PC-3 (cell line): ENCODE measurements at regions not wholly inside any gene's neighbourhood (a gene's known extent, or its start where the extent isn't known, plus 50 kb on each side); places are given as distances from the start of the nearest gene placed in this dataset.

Experiments used
- ATAC-seq: fragments of 200-7000 bp; cut with Tn5 transposase; 2 replicates; pipeline ENCODE4 v1.9.1; 2020; ENCODE audit warnings: mild to moderate bottlenecking, moderate library complexity
- BruUV-seq: library from RNA; stranded (reverse); fragments of 400-500 nt; replicated peaks from 2 replicates; lab custom pipeline; 2021; lab: Mats Ljungman, UMichigan
- CTCF ChIA-PET: fragments of 300-600 bp; sonication (Branson Sonifier 250); formaldehyde crosslinking; loops from one replicate; lab custom pipeline; 2022; ENCODE audit warnings: antibody characterized with exemption; lab: Charles Lee
- POLR2A ChIA-PET: fragments of 300-600 bp; sonication (Branson Sonifier 250); formaldehyde crosslinking; loops from one replicate; lab custom pipeline; 2022; ENCODE audit warnings: antibody characterized with exemption; ENCODE audit not compliant: unreplicated experiment; lab: Charles Lee
- DNase-seq: peaks from one replicate; pipeline ENCODE4 v3.0.0-alpha.2; 2015
- H2AFZ ChIP-seq: fragments of 300-600 bp; sonication (generic); 2 replicates; pipeline ENCODE4 v1.6.0; 2016; ENCODE audit warnings: antibody characterized with exemption, low read length
- H3F3A ChIP-seq: fragments of 300-600 bp; sonication (generic); one replicate; pipeline ENCODE4 v1.6.0; 2017; ENCODE audit warnings: antibody characterized with exemption, low read length, control low read depth, mild to moderate bottlenecking; ENCODE audit not compliant: unreplicated experiment
- H3K27ac ChIP-seq: fragments of 300-600 bp; sonication (generic); 2 replicates; pipeline ENCODE4 v1.5.1; 2016; ENCODE audit warnings: mild to moderate bottlenecking, low read length
- H3K27me3 ChIP-seq: fragments of 300-600 bp; sonication (generic); 2 replicates; pipeline ENCODE4 v1.6.1; 2016; ENCODE audit warnings: low read length, mixed read lengths
- H3K36me3 ChIP-seq: fragments of 300-600 bp; sonication (generic); 2 replicates; pipeline ENCODE4 v1.6.1; 2016; ENCODE audit warnings: low read depth, mixed run types, low read length, mixed read lengths
- H3K4me1 ChIP-seq: fragments of 300-600 bp; sonication (generic); 2 replicates; pipeline ENCODE4 v1.5.1; 2016; ENCODE audit warnings: low read length; ENCODE audit not compliant: insufficient read depth
- H3K4me2 ChIP-seq: fragments of 300-600 bp; sonication (generic); 2 replicates; pipeline ENCODE4 v1.6.0; 2016; ENCODE audit warnings: low read length
- H3K4me3 ChIP-seq: fragments of 300-600 bp; sonication (generic); 2 replicates; pipeline ENCODE4 v1.5.1; 2016; ENCODE audit warnings: mild to moderate bottlenecking, low read length, mixed read lengths
- H3K79me2 ChIP-seq: fragments of 300-600 bp; sonication (generic); 2 replicates; pipeline ENCODE4 v1.6.1; 2017; ENCODE audit warnings: low read length, mixed read lengths
- H3K9ac ChIP-seq: fragments of 300-600 bp; sonication (generic); 2 replicates; pipeline ENCODE4 v1.6.0; 2016; ENCODE audit warnings: mild to moderate bottlenecking, low read length
- H3K9me2 ChIP-seq: fragments of 300-600 bp; sonication (generic); replicated peaks from 2 replicates; pipeline ENCODE4 v1.6.1; 2016; ENCODE audit warnings: mixed run types, low read length, mixed read lengths
- H3K9me3 ChIP-seq: fragments of 300-600 bp; sonication (generic); 2 replicates; pipeline ENCODE4 v1.6.1; 2016; ENCODE audit warnings: low read length, mixed read lengths
- H4K20me1 ChIP-seq: fragments of 300-600 bp; sonication (generic); 2 replicates; pipeline ENCODE4 v1.6.1; 2016; ENCODE audit warnings: low read length, mixed read lengths
- CTCF ChIP-seq: fragments of 300-600 bp; sonication (generic); conservative IDR thresholded peaks from 2 replicates; pipeline ENCODE4 v1.5.1; 2017; ENCODE audit warnings: antibody characterized with exemption, low read depth, mild to moderate bottlenecking, low read length
- EZH2 ChIP-seq: fragments of 300-600 bp; sonication (generic); IDR thresholded peaks from one replicate; pipeline ENCODE4 v1.6.1; 2017; ENCODE audit warnings: antibody characterized with exemption, mild to moderate bottlenecking, low read length; ENCODE audit not compliant: unreplicated experiment
- EZH2phosphoT487 ChIP-seq: fragments of 300-600 bp; sonication (generic); IDR thresholded peaks from 2 replicates; pipeline ENCODE4 v1.6.1; 2018; ENCODE audit warnings: mild to moderate bottlenecking, antibody characterized with exemption, low read length, borderline replicate concordance
- intact Hi-C: fragments of 100-400 bp; cut with micrococcal nuclease; formaldehyde crosslinking; loops from 2 replicates; pipeline ENCODE4 v1.9.0; 2023

GRCh38 chr15:70519004-70519365 is 244.4 kb downstream of the UACA start:
- Histone ChIP-seq H3K4me2 (no peak overlapping the region), H4K20me1 (no peaks in the 10 kb centered on the region), H3K27ac (no peak overlapping the region), H3F3A (no peaks in the 10 kb centered on the region), H3K9me3 (no peaks in the 10 kb centered on the region), H3K4me3 (no peak overlapping the region), H2AFZ (no peak overlapping the region), H3K36me3 (no peaks in the 10 kb centered on the region), H3K79me2 (no peaks in the 10 kb centered on the region), H3K4me1 (no peaks in the 10 kb centered on the region), H3K9ac (no peak overlapping the region), H3K27me3 (no peaks in the 10 kb centered on the region), H3K9me2 (no peaks in the 10 kb centered on the region)
- ChIA-PET POLR2A (no interaction called here), CTCF (no interaction called here)
- DNase-seq, result no peak
- ATAC-seq, result no peak
- TF ChIP-seq EZH2phosphoT487, result no peak
- no peak for TF ChIP-seq EZH2
- TF ChIP-seq CTCF, result no peak
- intact Hi-C loops, result no loop called here
- BruUV-seq, result no TSS peak

DNA sequence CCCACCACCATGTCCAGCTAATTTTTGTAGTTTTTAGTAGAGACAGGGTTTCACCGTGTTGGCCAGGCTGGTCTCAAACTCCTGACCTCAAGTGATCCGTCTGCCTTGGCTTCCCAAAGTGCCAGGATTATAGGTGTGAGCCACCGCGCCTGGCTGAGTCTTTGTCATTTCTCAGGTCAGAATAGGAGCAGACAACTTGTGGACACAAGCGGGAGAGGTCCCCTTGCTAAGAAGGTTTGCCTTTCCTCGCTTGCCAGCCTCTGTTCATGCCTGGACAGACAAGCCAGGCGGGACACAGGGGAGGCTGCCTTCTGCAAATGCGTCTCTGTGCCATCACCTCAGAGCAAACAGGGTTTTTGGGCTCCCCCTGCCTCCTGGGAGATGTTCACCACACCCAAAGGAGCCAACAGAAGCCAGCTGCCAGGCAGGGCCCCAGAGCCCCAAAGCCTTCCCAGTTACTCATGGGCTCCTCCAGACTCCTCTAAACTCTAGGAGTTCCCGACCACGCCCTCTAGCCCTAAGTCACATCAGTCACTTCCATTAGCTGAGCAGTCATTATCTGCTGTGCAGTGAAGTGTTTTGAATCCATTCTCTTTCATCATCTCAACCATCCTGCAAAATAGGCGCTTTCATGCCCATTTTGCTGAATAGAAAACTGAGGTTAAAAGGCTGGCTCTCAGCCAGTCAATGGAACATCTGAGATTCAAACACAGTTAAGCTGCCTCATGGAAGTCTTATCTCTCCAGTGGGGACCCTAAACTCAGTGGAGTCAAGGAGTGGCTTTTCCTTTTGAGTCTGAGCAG is 245.0 kb downstream of the UACA start:
- Histone ChIP-seq H3K36me3 (no peaks in the 10 kb centered on the region), H3K4me3 (no peak overlapping the region), H3K27ac (no peak overlapping the region), H2AFZ (no peak overlapping the region), H3K9me3 (no peaks in the 10 kb centered on the region), H3K27me3 (no peaks in the 10 kb centered on the region), H3F3A (no peaks in the 10 kb centered on the region), H3K79me2 (no peaks in the 10 kb centered on the region), H3K4me2 (no peak overlapping the region), H3K9ac (no peak overlapping the region), H4K20me1 (no peaks in the 10 kb centered on the region), H3K9me2 (no peaks in the 10 kb centered on the region), H3K4me1 (no peaks in the 10 kb centered on the region)
- DNase-seq (no peak), ATAC-seq (no peak)
- BruUV-seq, result no TSS peak
- intact Hi-C loops, result no loop called here
- ChIA-PET POLR2A (no interaction called here), CTCF (no interaction called here)
- TF ChIP-seq EZH2 (no peak), EZH2phosphoT487 (no peak), CTCF (no peak)

DNA sequence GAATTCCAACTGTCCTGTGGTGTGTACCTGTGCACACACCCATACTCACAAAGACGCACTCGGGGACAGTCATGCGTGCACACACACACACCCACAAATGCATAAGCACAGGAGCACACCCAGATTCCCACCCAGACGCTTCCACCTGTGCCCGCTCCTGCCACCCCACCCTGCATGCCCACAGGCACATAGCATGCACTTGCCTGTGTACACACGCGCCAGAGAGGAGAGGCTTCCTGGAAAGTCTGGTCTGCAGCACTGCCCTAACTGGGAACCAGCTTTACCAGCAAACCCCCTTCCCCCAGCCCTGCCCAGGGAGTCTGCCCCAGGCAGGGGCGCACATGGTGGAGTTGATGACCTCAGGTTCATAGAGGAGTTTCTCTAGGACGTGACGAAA is 246.2 kb downstream of the UACA start:
- ATAC-seq, result no peak
- POLR2A ChIA-PET, result no interaction called here
- BruUV-seq, result no TSS peak

More for the DNA sequence above, 246.2 kb downstream of the UACA start:
- Histone ChIP-seq H3K79me2 (no peaks in the 10 kb centered on the region), H3K4me2 (no peak overlapping the region), H4K20me1 (no peaks in the 10 kb centered on the region), H3K27ac (no peak overlapping the region), H3K27me3 (no peaks in the 10 kb centered on the region), H3K9me3 (no peaks in the 10 kb centered on the region), H3F3A (no peaks in the 10 kb centered on the region), H3K4me1 (no peaks in the 10 kb centered on the region), H3K36me3 (no peaks in the 10 kb centered on the region; the same call in 1 of the 2 replicates), H3K9me2 (no peaks in the 10 kb centered on the region), H2AFZ (no peak overlapping the region), H3K9ac (no peak overlapping the region), H3K4me3 (no peak overlapping the region)
- DNase-seq, result no peak
- CTCF ChIA-PET, result no interaction called here
- TF ChIP-seq EZH2 (no peak), CTCF (no peak), EZH2phosphoT487 (no peak)
- intact Hi-C loops, result no loop called here
